GM19351 (cell line): ENCODE measurements at regions not wholly inside any gene's neighbourhood (a gene's known extent, or its start where the extent isn't known, plus 50 kb on each side); places are given as distances from the start of the nearest gene placed in this dataset.
"Not testable (repeated sequence)": the region's sequence is repeated elsewhere in the genome, so short reads cannot be mapped to it uniquely, and the experiment has no call there.

ENCODE experiments used
- ATAC-seq: cut with Tn5 transposase; IDR thresholded peaks from one replicate; pipeline ENCODE4 v1.9.1; 2021; ENCODE audit warnings: mild to moderate bottlenecking, moderate library complexity; ENCODE audit not compliant: unreplicated experiment

- not testable (repeated sequence) for ATAC-seq
These were observed 112.9 kb upstream of the IGLL5 start for GRCh38 chr22:22774762-22775161.

GRCh38 chr22:22776121-22776520, 111.5 kb upstream of the IGLL5 start:
- ATAC-seq: no peak

- no peak for ATAC-seq
These were observed 108.4 kb upstream of the IGLL5 start for GRCh38 chr22:22779213-22779612.

GRCh38 chr22:22783575-22783974, 104.0 kb upstream of the IGLL5 start:
- no peak for ATAC-seq

- ATAC-seq: no peak
These were observed 103.2 kb upstream of the IGLL5 start for GRCh38 chr22:22784249-22785039.

GRCh38 chr22:22785316-22786065, 102.1 kb upstream of the IGLL5 start:
- no peak for ATAC-seq

- no peak for ATAC-seq
These were observed 101.1 kb upstream of the IGLL5 start for GRCh38 chr22:22786301-22787115.

- no peak for ATAC-seq
These were observed 100.5 kb upstream of the IGLL5 start for GRCh38 chr22:22787151-22787550.

GRCh38 chr22:22787786-22788459, 99.7 kb upstream of the IGLL5 start:
- no peak for ATAC-seq

GRCh38 chr22:22788460-22789037, 99.1 kb upstream of the IGLL5 start:
- ATAC-seq: no peak

- no peak for ATAC-seq
These were observed 98.2 kb upstream of the IGLL5 start for GRCh38 chr22:22789233-22789921.

GRCh38 chr22:22789922-22790845, 97.4 kb upstream of the IGLL5 start:
- ATAC-seq: no peak

GRCh38 chr22:22791438-22792181, 96.0 kb upstream of the IGLL5 start:
- ATAC-seq: no peak

- ATAC-seq: not testable (repeated sequence)
These were observed 95.3 kb upstream of the IGLL5 start for GRCh38 chr22:22792205-22792786.

GRCh38 chr22:22795639-22796038, 92.0 kb upstream of the IGLL5 start:
- ATAC-seq: not testable (repeated sequence)

- ATAC-seq: no peak
These were observed 90.9 kb upstream of the IGLL5 start for GRCh38 chr22:22796724-22797123.

GRCh38 chr22:22798232-22798616, 89.4 kb upstream of the IGLL5 start:
- ATAC-seq: no peak

GRCh38 chr22:22798716-22799115, 88.9 kb upstream of the IGLL5 start:
- ATAC-seq: no peak
